ENCODE measurements at regions not wholly inside any gene's neighbourhood (a gene's known extent, or its start where the extent isn't known, plus 50 kb on each side); places are given as distances from the start of the nearest gene placed in this dataset.

GRCh38 chr1:10901891-10902805 lies 105.7 kb upstream of the CASZ1 start:
- no peak for TF ChIP-seq CTCF (IDR thresholded peaks at IDR 0.05)
- no peak for TF ChIP-seq EP300 (IDR thresholded peaks at IDR 0.05)
- TF ChIP-seq POLR2A (IDR thresholded peaks at IDR 0.05; ENCODE audit: low read depth) = no peak
- TF ChIP-seq POLR2AphosphoS5 (IDR thresholded peaks at IDR 0.05) = no peak

Data from esophagus muscularis mucosa (tissue), 4 donors.